Skin of body (tissue), 1 donor: ENCODE measurements at regions not wholly inside any gene's neighbourhood (a gene's known extent, or its start where the extent isn't known, plus 50 kb on each side); places are given as distances from the start of the nearest gene placed in this dataset.
A peak's percentile ranks its signal among the peaks of the same experiment; 100 is the strongest.

Experiments used
- DNase-seq: peaks from one replicate; lab custom pipeline; 2025; lab: John Stamatoyannopoulos, UW

- DNase-seq: no peak
Measured at GRCh38 chr4:174586651-174587050, 64.4 kb upstream of the HPGD start.

- DNase-seq: no peak
Measured at GRCh38 chr4:174583056-174583455, 60.8 kb upstream of the HPGD start.

- no peak for DNase-seq
Measured at GRCh38 chr4:174582463-174582862, 60.2 kb upstream of the HPGD start.

- peak; percentile 11 for DNase-seq
Measured at GRCh38 chr4:174581901-174582300, 59.6 kb upstream of the HPGD start.

GRCh38 chr4:174580597-174580996 is 58.3 kb upstream of the HPGD start:
- DNase-seq: peak; percentile 1

- no peak for DNase-seq
Measured at GRCh38 chr4:174579421-174579820, 57.1 kb upstream of the HPGD start.

- no peak for DNase-seq
Measured at GRCh38 chr4:174578366-174578765, 56.1 kb upstream of the HPGD start.

GRCh38 chr4:174575436-174575835 is 53.1 kb upstream of the HPGD start:
- no peak for DNase-seq
